Ovary (tissue), 7 donors: ENCODE measurements at regions not wholly inside any gene's neighbourhood (a gene's known extent, or its start where the extent isn't known, plus 50 kb on each side); places are given as distances from the start of the nearest gene placed in this dataset.

ENCODE experiments used
- DNase-seq, 5 donors: peaks; one replicate each; pipeline ENCODE4 v3.0.0-alpha.2; 2019 to 2020
- H3K27ac ChIP-seq, 2 donors: fragments of 200-600 bp; one replicate each; pipeline versions ENCODE4 v1.5.1 to v1.8.0; 2019 to 2022
- H3K27me3 ChIP-seq: fragments of 200-600 bp; one replicate; pipeline ENCODE4 v1.8.0; 2022
- H3K36me3 ChIP-seq: fragments of 200-600 bp; sonication (generic); one replicate; pipeline ENCODE4 v1.5.1; 2019
- H3K4me1 ChIP-seq: one replicate; pipeline ENCODE4 v1.8.1; 2013; ENCODE audit warnings: mild to moderate bottlenecking, moderate library complexity; ENCODE audit not compliant: insufficient read depth
- H3K4me3 ChIP-seq: fragments of 200-600 bp; sonication (generic); one replicate; pipeline ENCODE4 v1.5.1; 2017
- H3K9me3 ChIP-seq, 2 donors: fragments of 200-600 bp in 1 of 2; sonication (generic) in 1 of 2; one replicate each; pipeline versions ENCODE4 v1.5.1 to v1.8.1; 2013 to 2019; ENCODE audit warnings: mild to moderate bottlenecking in 1 of 2, moderate library complexity in 1 of 2
- CTCF ChIP-seq, 3 donors: fragments of 450-650 bp in 2 of 3; fragments of 200-600 bp in 1 of 3; IDR thresholded peaks; one replicate each; pipeline versions ENCODE4 v1.5.1 to v1.8.0; 2016 to 2022; ENCODE audit warnings: antibody characterized with exemption in 3 of 3, mild to moderate bottlenecking in 1 of 3
- EP300 ChIP-seq: sonication (generic); formaldehyde crosslinking; IDR thresholded peaks from one replicate; pipeline ENCODE4 v1.6.1; 2017; ENCODE audit warnings: antibody characterized with exemption
- POLR2A ChIP-seq: fragments of 450-650 bp; IDR thresholded peaks from one replicate; pipeline ENCODE4 v1.6.1; 2017; ENCODE audit warnings: antibody characterized with exemption, mild to moderate bottlenecking, moderate library complexity
- WGBS, 3 donors: extraction: QIAGEN DNeasy Blood & Tissue Kit in 1 of 3; methylation state at CpG; one replicate each; pipeline versions ENCODE4 v1.1.5 to v1.1.7; 2013 to 2017; 5-methylcytosine and 5-hydroxymethylcytosine counted together
- intact Hi-C, 4 donors: fragments of 100-400 bp; cut with DNase I; formaldehyde crosslinking; loops; one replicate each; pipeline versions ENCODE4 v1.11.0 to v1.15.1; 2022 to 2023
- donor health status: DM: no; HTN: no; CAD: no; lungs with moderate emphysema.
- donor health status: DM: no; HTN: no; CAD: no.
- donor health status: Bipolar disorder and iron deficiency.
- donor health status: DM: no; HTN: no; CAD: no.
- donor health status: DM: yes; HTN: yes; CAD: no.

- Histone ChIP-seq H3K4me1 (no peaks in the 10 kb centered on the region), H3K9me3 (no peaks in the 10 kb centered on the region), H3K27ac (no peak overlapping the region), H3K36me3 (no peaks in the 10 kb centered on the region), H3K27me3 (no peaks in the 10 kb centered on the region), H3K4me3 (no peak overlapping the region)
- intact Hi-C loops: no loop called here
- WGBS, 3 donors: 61 to 84% (median 71%) methylated on average over 5 of the region's 5 CpGs
- DNase-seq: no peak
- TF ChIP-seq CTCF (IDR thresholded peaks at IDR 0.05) (no peak), EP300 (no peak), POLR2A (no peak)
These were observed 132.6 kb upstream of the CEP162 start for GRCh38 chr6:84360039-84360438.

GRCh38 chr6:84358581-84358980, 131.1 kb upstream of the CEP162 start:
- no peak overlapping the region for H3K27ac ChIP-seq
- TF ChIP-seq POLR2A (no peak), EP300 (no peak), CTCF (IDR thresholded peaks at IDR 0.05) (no peak)
- no peaks in the 10 kb centered on the region for H3K36me3 ChIP-seq
- DNase-seq: no peak
- no peaks in the 10 kb centered on the region for H3K9me3 ChIP-seq
- H3K4me1 ChIP-seq: no peaks in the 10 kb centered on the region
- H3K4me3 ChIP-seq: no peak overlapping the region
- intact Hi-C loops: no loop called here
- no peaks in the 10 kb centered on the region for H3K27me3 ChIP-seq
- WGBS, 3 donors: 92 to 96% (median 95%) methylated on average over 3 of the region's 3 CpGs

GRCh38 chr6:84357631-84358030, 130.2 kb upstream of the CEP162 start:
- H3K9me3 ChIP-seq: no peaks in the 10 kb centered on the region
- no peaks in the 10 kb centered on the region for H3K27me3 ChIP-seq
- intact Hi-C loops: no loop called here
- TF ChIP-seq EP300: no peak
- no peak for TF ChIP-seq POLR2A
- no peak for TF ChIP-seq CTCF (IDR thresholded peaks at IDR 0.05)
- H3K4me3 ChIP-seq: no peak overlapping the region
- no peak for DNase-seq
- no peaks in the 10 kb centered on the region for H3K36me3 ChIP-seq
- no peaks in the 10 kb centered on the region for H3K4me1 ChIP-seq
- WGBS, 3 donors: 86 to 92% (median 88%) methylated on average over 2 of the region's 2 CpGs
- H3K27ac ChIP-seq: no peak overlapping the region

GRCh38 chr6:84356907-84357306, 129.5 kb upstream of the CEP162 start:
- no peaks in the 10 kb centered on the region for H3K36me3 ChIP-seq
- no peak for TF ChIP-seq EP300
- TF ChIP-seq CTCF (IDR thresholded peaks at IDR 0.05): no peak
- TF ChIP-seq POLR2A: no peak
- intact Hi-C loops: no loop called here
- DNase-seq: no peak
- WGBS, 3 donors: 2 to 14% (median 5%) methylated on average over 5 of the region's 5 CpGs
- no peaks in the 10 kb centered on the region for H3K4me1 ChIP-seq
- H3K27me3 ChIP-seq: no peaks in the 10 kb centered on the region
- no peaks in the 10 kb centered on the region for H3K9me3 ChIP-seq
- H3K4me3 ChIP-seq: no peak overlapping the region
- no peak overlapping the region for H3K27ac ChIP-seq
